IMR-90 (cell line): ENCODE measurements at regions not wholly inside any gene's neighbourhood (a gene's known extent, or its start where the extent isn't known, plus 50 kb on each side); places are given as distances from the start of the nearest gene placed in this dataset.

Source experiments
- ATAC-seq: fragments of 200-7000 bp; cut with Tn5 transposase; 2 replicates; pipeline ENCODE4 v1.9.1; 2020; ENCODE audit warnings: low read depth, mild to moderate bottlenecking, moderate library complexity
- BruUV-seq: library from RNA; stranded (reverse); fragments of 400-500 nt; replicated peaks from 2 replicates; lab custom pipeline; 2021; lab: Mats Ljungman, UMichigan
- CTCF ChIA-PET: fragments of 300-600 bp; formaldehyde crosslinking; extraction: SDS; loops from one replicate; lab custom pipeline; 2021; ENCODE audit warnings: antibody characterized with exemption; lab: Yijun Ruan, JAX
- POLR2A ChIA-PET: fragments of 300-600 bp; sonication (Branson Sonifier 250); formaldehyde crosslinking; loops from one replicate; lab custom pipeline; 2022; ENCODE audit warnings: antibody characterized with exemption; ENCODE audit not compliant: unreplicated experiment; lab: Charles Lee
- DNase-seq: peaks from one replicate; pipeline ENCODE4 v3.0.0; 2013
- H2AFZ ChIP-seq: replicated peaks from 2 replicates; pipeline ENCODE3; 2013; ENCODE audit warnings: low read length, mild to moderate bottlenecking; ENCODE audit not compliant: poor library complexity
- H2AK5ac ChIP-seq: 2 replicates; pipeline ENCODE4 v1.6.1; 2013; ENCODE audit warnings: low read depth, low read length, inconsistent platforms
- H2AK9ac ChIP-seq: replicated peaks from 2 replicates; pipeline ENCODE3; 2013; ENCODE audit warnings: mild to moderate bottlenecking, low read depth, low read length, moderate library complexity; ENCODE audit not compliant: poor library complexity
- H2BK120ac ChIP-seq: 2 replicates; pipeline ENCODE4 v1.6.1; 2013; ENCODE audit warnings: low read depth, low read length, inconsistent platforms
- H2BK15ac ChIP-seq: 3 replicates; pipeline ENCODE4 v1.6.1; 2013; ENCODE audit warnings: low read depth, low read length, inconsistent platforms
- H2BK20ac ChIP-seq: 2 replicates; pipeline ENCODE4 v1.6.1; 2013; ENCODE audit warnings: low read depth, mild to moderate bottlenecking, inconsistent platforms, low read length, moderate library complexity
- H2BK5ac ChIP-seq: 2 replicates; pipeline ENCODE4 v1.6.1; 2013; ENCODE audit warnings: mild to moderate bottlenecking, low read depth, low read length, inconsistent platforms; ENCODE audit not compliant: poor library complexity, severe bottlenecking
- H3K14ac ChIP-seq: replicated peaks from 2 replicates; pipeline ENCODE4 v1.6.1; 2013; ENCODE audit warnings: low read depth, low read length, inconsistent platforms
- H3K18ac ChIP-seq: 2 replicates; pipeline ENCODE4 v1.6.1; 2013; ENCODE audit warnings: low read depth, low read length, control low read depth
- H3K23ac ChIP-seq: 2 replicates; pipeline ENCODE4 v1.6.1; 2013; ENCODE audit warnings: low read depth, low read length, inconsistent platforms
- H3K27ac ChIP-seq: 2 replicates; pipeline ENCODE4 v1.5.1; 2013; ENCODE audit warnings: mild to moderate bottlenecking, control low read depth, low read length; ENCODE audit not compliant: insufficient read depth
- H3K27me3 ChIP-seq: 2 replicates; pipeline ENCODE4 v1.6.1; 2013; ENCODE audit warnings: low read length; ENCODE audit not compliant: control insufficient read depth, insufficient read depth
- H3K36me3 ChIP-seq: 2 replicates; pipeline ENCODE4 v1.6.1; 2013; ENCODE audit warnings: low read length, mixed read lengths; ENCODE audit not compliant: control insufficient read depth, insufficient read depth
- H3K4ac ChIP-seq: 2 replicates; pipeline ENCODE4 v1.6.1; 2013; ENCODE audit warnings: low read depth, low read length, inconsistent platforms
- H3K4me1 ChIP-seq: 2 replicates; pipeline ENCODE4 v1.6.1; 2013; ENCODE audit warnings: low read length, mixed read lengths; ENCODE audit not compliant: control insufficient read depth, insufficient read depth
- H3K4me2 ChIP-seq: 2 replicates; pipeline ENCODE4 v1.6.1; 2013; ENCODE audit warnings: low read depth, mild to moderate bottlenecking, control low read depth, low read length, moderate library complexity
- H3K4me3 ChIP-seq: 2 replicates; pipeline ENCODE4 v1.5.1; 2013; ENCODE audit warnings: low read depth, mild to moderate bottlenecking, control low read depth, low read length, moderate library complexity; ENCODE audit not compliant: insufficient read depth
- H3K56ac ChIP-seq: 2 replicates; pipeline ENCODE4 v1.6.1; 2013; ENCODE audit warnings: low read length, inconsistent platforms; ENCODE audit not compliant: insufficient read depth; ENCODE audit errors: extremely low read depth
- H3K79me1 ChIP-seq, 2 experiments: 2 replicates each; pipeline ENCODE4 v1.6.1; 2013; ENCODE audit warnings: low read length in 2 of 2, inconsistent platforms in 1 of 2, low read depth in 1 of 2
- H3K9ac ChIP-seq: 2 replicates; pipeline ENCODE4 v1.6.1; 2013; ENCODE audit warnings: low read depth, low read length, control low read depth
- H3K9me1 ChIP-seq: 2 replicates; pipeline ENCODE4 v1.6.1; 2013; ENCODE audit warnings: low read length, inconsistent platforms; ENCODE audit not compliant: insufficient read depth
- H3K9me3 ChIP-seq: 2 replicates; pipeline ENCODE4 v1.6.1; 2013; ENCODE audit warnings: low read length; ENCODE audit not compliant: control insufficient read depth, insufficient read depth
- H4K20me1 ChIP-seq: 2 replicates; pipeline ENCODE4 v1.6.1; 2013; ENCODE audit warnings: low read length, inconsistent platforms; ENCODE audit not compliant: insufficient read depth
- H4K5ac ChIP-seq: 2 replicates; pipeline ENCODE4 v1.6.1; 2013; ENCODE audit warnings: mild to moderate bottlenecking, low read depth, low read length, control low read depth
- H4K8ac ChIP-seq, 2 experiments: 2 replicates each; pipeline ENCODE4 v1.6.1; 2013; ENCODE audit warnings: low read depth in 2 of 2, low read length in 2 of 2, control low read depth in 1 of 2, inconsistent platforms in 1 of 2
- H4K91ac ChIP-seq: 2 replicates; pipeline ENCODE4 v1.6.1; 2013; ENCODE audit warnings: low read depth, low read length, inconsistent platforms; ENCODE audit not compliant: insufficient read depth
- CTCF ChIP-seq: conservative IDR thresholded peaks from 2 replicates; pipeline ENCODE4 v1.5.1; 2012; ENCODE audit warnings: mild to moderate bottlenecking, low read depth, low read length, improper control_type of control experiment
- MAFK ChIP-seq: IDR thresholded peaks from 2 replicates; pipeline ENCODE4 v1.6.1; 2012; ENCODE audit warnings: low read depth, low read length, improper control_type of control experiment
- RFX5 ChIP-seq: IDR thresholded peaks from 2 replicates; pipeline ENCODE4 v1.8.0; 2012; ENCODE audit warnings: low read depth, mild to moderate bottlenecking, low read length, moderate library complexity
- SMC3 ChIP-seq: fragments of 150-350 bp; IDR thresholded peaks from 2 replicates; pipeline ENCODE4 v1.6.1; 2016; ENCODE audit warnings: low read depth, mild to moderate bottlenecking, antibody characterized with exemption, low read length, moderate library complexity
- WGBS, 2 experiments: methylation state at CpG; one replicate each; pipeline versions ENCODE4 v1.1.5 to v1.1.7; 2013; ENCODE audit warnings: missing lambda C conversion rate in 2 of 2; ENCODE audit not compliant: insufficient read length in 1 of 2; ENCODE audit errors: extremely low coverage in 2 of 2; 5-methylcytosine and 5-hydroxymethylcytosine counted together
- dilution Hi-C: fragments of 300-500 bp; cut with HindIII; formaldehyde crosslinking; loops from one replicate; pipeline ENCODE4 v1.14.3; 2018; ENCODE audit warnings: low sequenced_read_pairs; ENCODE audit not compliant: unreplicated experiment
- in situ Hi-C: fragments of 300-500 bp; cut with MboI; formaldehyde crosslinking; loops from 3 replicates; pipeline ENCODE4 v1.14.3; 2019; ENCODE audit warnings: low sequenced_read_pairs, inconsistent platforms, mixed read lengths
- intact Hi-C: fragments of 100-400 bp; cut with micrococcal nuclease; formaldehyde crosslinking; loops from 2 replicates; pipeline ENCODE4 v1.10.0; 2022

GRCh38 chr2:175282300-175282699 lies 100.8 kb upstream of the ATP5MC3 start:
- peak; percentile 44; the same call in 1 of the 2 replicates for TF ChIP-seq SMC3
- TF ChIP-seq RFX5: no peak
- TF ChIP-seq CTCF: peak; percentile 56
- TF ChIP-seq MAFK: no peak
- Histone ChIP-seq H4K20me1 (no peaks in the 10 kb centered on the region), H2BK20ac (no peak overlapping the region), H2BK15ac (no peak overlapping the region), H3K4ac (no peak overlapping the region), H3K36me3 (no peaks in the 10 kb centered on the region), H3K4me3 (no peak overlapping the region), H4K91ac (no peak overlapping the region), H2AK5ac (no peak overlapping the region), H3K18ac (no peak overlapping the region), H2AK9ac (no peak overlapping the region), H3K4me2 (no peak overlapping the region), H3K79me1 (no peaks in the 10 kb centered on the region), H3K9me3 (no peaks in the 10 kb centered on the region), H4K5ac (no peak overlapping the region), H3K9ac (no peak overlapping the region), H3K56ac (no peak overlapping the region), H2BK5ac (no peak overlapping the region), H3K27ac (no peak overlapping the region), H3K27me3 (peaks cover 12% of the 10 kb centered on the region), H3K4me1 (no peaks in the 10 kb centered on the region), H2BK120ac (no peak overlapping the region), H3K9me1 (no peaks in the 10 kb centered on the region), H3K14ac (no peak overlapping the region), H2AFZ (no peak overlapping the region), H4K8ac (no peak overlapping the region), H3K23ac (no peak overlapping the region)
- in situ Hi-C loops: loop anchor here (10.0 kb wide), 1 partner anchor 587 kb away; no protein-coding TSS in a partner anchor
- ATAC-seq (peak; percentile 93), DNase-seq (peak; percentile 28)
- dilution Hi-C loops: no loop called here
- ChIA-PET POLR2A (no interaction called here), CTCF (interaction anchor here (1.0 to 2.6 kb wide), 6 partner anchors 9 to 251 kb away, joined by 3 to 8 read pairs (median 4); no protein-coding TSS in a partner anchor)
- intact Hi-C loops: loop anchor here (1.0 to 10.0 kb wide), 4 partner anchors 79 to 587 kb away; no protein-coding TSS in a partner anchor
- WGBS, 2 experiments: no CpG with 5 or more reads among the region's 1 CpG
- no TSS peak for BruUV-seq
